BLaER1 (cell line): ENCODE measurements at regions not wholly inside any gene's neighbourhood (a gene's known extent, or its start where the extent isn't known, plus 50 kb on each side); places are given as distances from the start of the nearest gene placed in this dataset.

Experiments used
- H3K27ac ChIP-seq: shearing (Covaris generic); formaldehyde crosslinking; 2 replicates; pipeline ENCODE4 v1.8.1; 2022
- H3K27me3 ChIP-seq: shearing (Covaris generic); formaldehyde crosslinking; 2 replicates; pipeline ENCODE4 v1.8.1; 2022
- H3K36me3 ChIP-seq: shearing (Covaris generic); formaldehyde crosslinking; 2 replicates; pipeline ENCODE4 v1.8.1; 2022
- H3K4me1 ChIP-seq: shearing (Covaris generic); formaldehyde crosslinking; 2 replicates; pipeline ENCODE4 v1.8.1; 2022
- H3K4me2 ChIP-seq: shearing (Covaris generic); formaldehyde crosslinking; 2 replicates; pipeline ENCODE4 v1.8.1; 2022
- H3K4me3 ChIP-seq: shearing (Covaris generic); formaldehyde crosslinking; 2 replicates; pipeline ENCODE4 v1.8.1; 2022
- H3K9ac ChIP-seq: shearing (Covaris generic); formaldehyde crosslinking; 2 replicates; pipeline ENCODE4 v1.8.1; 2022
- H3K9me3 ChIP-seq: shearing (Covaris generic); formaldehyde crosslinking; 2 replicates; pipeline ENCODE4 v1.8.1; 2022
- H4K20me1 ChIP-seq: shearing (Covaris generic); formaldehyde crosslinking; 2 replicates; pipeline ENCODE4 v1.8.1; 2022
- Cebpa-rat ChIP-seq: shearing (Covaris generic); IDR thresholded peaks from 2 replicates; pipeline ENCODE4 v1.8.1; 2022

DNA sequence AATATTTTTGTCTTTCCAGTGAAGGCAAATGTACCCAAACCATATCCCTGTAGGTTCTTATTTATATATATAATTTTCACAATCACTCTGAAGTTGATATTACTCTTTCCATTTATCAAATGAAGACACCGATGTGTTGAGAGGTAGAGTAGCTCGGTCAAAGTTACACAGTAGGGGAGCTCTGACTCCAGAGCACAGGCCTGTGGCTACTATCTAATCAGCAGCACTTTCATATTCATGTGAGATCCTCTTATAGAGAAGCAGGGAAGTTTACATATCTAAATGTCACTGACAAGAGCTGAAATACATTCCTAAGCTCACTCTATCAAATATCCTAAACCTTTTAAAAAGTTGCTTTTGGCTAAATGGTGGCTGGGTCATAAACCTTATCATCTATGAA, 241.1 kb upstream of the B3GALT2 start:
- no peak overlapping the region for H3K9ac ChIP-seq
- no peak overlapping the region for H3K27ac ChIP-seq
- H4K20me1 ChIP-seq, result no peaks in the 10 kb centered on the region
- H3K36me3 ChIP-seq, result no peaks in the 10 kb centered on the region
- H3K4me3 ChIP-seq, result no peak overlapping the region
- no peaks in the 10 kb centered on the region for H3K27me3 ChIP-seq
- H3K4me1 ChIP-seq, result no peaks in the 10 kb centered on the region
- TF ChIP-seq Cebpa-rat, result no peak
- no peak overlapping the region for H3K4me2 ChIP-seq
- H3K9me3 ChIP-seq, result peaks cover 9% of the 10 kb centered on the region

DNA sequence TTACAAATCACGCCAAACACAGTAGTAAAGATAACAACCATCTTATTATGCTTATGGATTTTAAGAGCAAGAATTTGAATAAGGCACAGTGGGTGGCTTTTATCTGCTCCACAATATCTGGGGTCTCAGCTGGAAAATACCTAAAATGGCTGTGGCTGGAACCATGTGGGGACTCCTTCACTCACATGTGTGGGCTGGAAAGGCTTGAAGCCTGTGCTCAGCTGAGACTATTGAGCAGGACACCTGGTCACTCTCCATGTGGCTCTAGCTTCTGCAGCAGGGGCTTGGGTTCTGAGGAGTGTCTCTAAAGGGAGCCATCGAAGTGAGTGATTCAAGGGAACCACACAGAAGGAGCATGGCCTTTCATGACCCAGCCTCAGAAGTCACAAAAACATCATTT, 239.6 kb upstream of the B3GALT2 start:
- H3K27ac ChIP-seq, result no peak overlapping the region
- no peak for TF ChIP-seq Cebpa-rat
- no peaks in the 10 kb centered on the region for H4K20me1 ChIP-seq
- H3K36me3 ChIP-seq, result no peaks in the 10 kb centered on the region
- H3K4me3 ChIP-seq, result no peak overlapping the region
- H3K4me2 ChIP-seq, result no peak overlapping the region
- H3K4me1 ChIP-seq, result no peaks in the 10 kb centered on the region
- H3K9ac ChIP-seq, result no peak overlapping the region
- no peaks in the 10 kb centered on the region for H3K9me3 ChIP-seq
- no peaks in the 10 kb centered on the region for H3K27me3 ChIP-seq

GRCh38 chr1:193421487-193421886, 235.1 kb upstream of the B3GALT2 start:
- H3K27ac ChIP-seq, result no peak overlapping the region
- no peak overlapping the region for H3K9ac ChIP-seq
- H3K4me3 ChIP-seq, result no peak overlapping the region
- 0 out of 2 replicates have a peak, but pooled peaks cover 8% of the 10 kb centered on the region for H3K4me1 ChIP-seq
- no peaks in the 10 kb centered on the region for H4K20me1 ChIP-seq
- no peaks in the 10 kb centered on the region for H3K27me3 ChIP-seq
- no peak for TF ChIP-seq Cebpa-rat
- H3K36me3 ChIP-seq, result no peaks in the 10 kb centered on the region
- no peak overlapping the region for H3K4me2 ChIP-seq
- no peaks in the 10 kb centered on the region for H3K9me3 ChIP-seq

- H3K27ac ChIP-seq, result no peak overlapping the region
- H3K36me3 ChIP-seq, result no peaks in the 10 kb centered on the region
- no peak overlapping the region for H3K9ac ChIP-seq
- no peak overlapping the region for H3K4me2 ChIP-seq
- H4K20me1 ChIP-seq, result no peaks in the 10 kb centered on the region
- no peaks in the 10 kb centered on the region for H3K27me3 ChIP-seq
- H3K4me1 ChIP-seq, result peaks cover 14% of the 10 kb centered on the region; the same call in 1 of the 2 replicates
- no peak for TF ChIP-seq Cebpa-rat
- no peak overlapping the region for H3K4me3 ChIP-seq
- H3K9me3 ChIP-seq, result no peaks in the 10 kb centered on the region
Measured at GRCh38 chr1:193419295-193419694, 232.9 kb upstream of the B3GALT2 start.

- no peaks in the 10 kb centered on the region for H3K9me3 ChIP-seq
- H3K4me2 ChIP-seq, result peak overlapping the region; percentile 45
- no peak overlapping the region for H3K4me3 ChIP-seq
- no peaks in the 10 kb centered on the region for H3K36me3 ChIP-seq
- no peak for TF ChIP-seq Cebpa-rat
- no peaks in the 10 kb centered on the region for H3K27me3 ChIP-seq
- peaks cover 14% of the 10 kb centered on the region; the same call in 1 of the 2 replicates for H3K4me1 ChIP-seq
- no peaks in the 10 kb centered on the region for H4K20me1 ChIP-seq
- H3K27ac ChIP-seq, result no peak overlapping the region
- H3K9ac ChIP-seq, result no peak overlapping the region
Measured at GRCh38 chr1:193418745-193419058, 232.3 kb upstream of the B3GALT2 start.

DNA sequence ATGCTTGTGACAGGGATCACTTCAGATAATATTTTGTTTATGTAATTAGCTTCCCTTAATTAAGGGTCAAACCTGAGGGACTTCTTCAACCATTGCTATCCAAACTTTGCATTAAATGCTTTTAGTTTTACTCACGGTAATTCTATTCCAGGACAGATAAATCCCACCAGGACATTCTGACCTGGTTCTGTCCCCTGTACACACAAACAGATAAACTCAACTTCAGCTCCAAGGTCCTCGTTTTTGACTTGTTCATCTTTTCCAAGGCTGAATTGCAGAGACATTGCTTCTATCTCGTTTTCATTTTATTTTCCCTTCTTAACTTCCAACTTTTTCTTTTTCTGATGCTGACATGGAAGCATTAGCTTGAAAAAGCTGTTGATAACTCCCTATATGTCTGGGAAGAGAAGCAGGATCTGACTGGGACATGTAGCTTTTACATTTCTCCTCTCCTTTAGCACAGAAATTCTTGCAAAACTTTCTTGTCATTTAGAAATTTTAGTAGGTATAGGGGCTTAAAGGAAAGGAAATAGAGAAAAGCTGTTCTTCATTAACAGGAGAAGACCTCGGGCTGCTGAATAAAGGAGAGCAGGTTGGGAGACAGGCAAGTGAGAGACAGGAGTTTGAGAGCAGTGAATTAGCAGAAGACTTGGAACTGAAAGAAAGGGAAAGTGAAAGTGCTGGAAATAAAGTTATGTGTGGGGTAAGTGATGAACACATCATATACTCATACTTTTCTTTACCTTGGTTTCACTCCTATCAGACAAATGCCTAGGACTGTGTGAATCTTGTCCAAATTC, 231.7 kb upstream of the B3GALT2 start:
- H3K4me2 ChIP-seq, result peak overlapping the region; percentile 45
- no peak overlapping the region for H3K4me3 ChIP-seq
- TF ChIP-seq Cebpa-rat, result no peak

GRCh38 chr1:193417403-193417802, 231.0 kb upstream of the B3GALT2 start:
- no peak for TF ChIP-seq Cebpa-rat
- H3K9ac ChIP-seq, result no peak overlapping the region
- H3K4me1 ChIP-seq, result peaks cover 14% of the 10 kb centered on the region; the same call in 1 of the 2 replicates
- H3K36me3 ChIP-seq, result no peaks in the 10 kb centered on the region
- H3K4me3 ChIP-seq, result no peak overlapping the region
- H4K20me1 ChIP-seq, result no peaks in the 10 kb centered on the region
- no peak overlapping the region for H3K4me2 ChIP-seq
- H3K27ac ChIP-seq, result no peak overlapping the region
- H3K27me3 ChIP-seq, result no peaks in the 10 kb centered on the region
- H3K9me3 ChIP-seq, result no peaks in the 10 kb centered on the region

More for the DNA sequence above, 231.7 kb upstream of the B3GALT2 start:
- H3K36me3 ChIP-seq, result no peaks in the 10 kb centered on the region
- H3K27ac ChIP-seq, result no peak overlapping the region; the same call in 1 of the 2 replicates
- H4K20me1 ChIP-seq, result no peaks in the 10 kb centered on the region
- H3K27me3 ChIP-seq, result no peaks in the 10 kb centered on the region
- H3K9ac ChIP-seq, result no peak overlapping the region
- peaks cover 14% of the 10 kb centered on the region; the same call in 1 of the 2 replicates for H3K4me1 ChIP-seq
- H3K9me3 ChIP-seq, result no peaks in the 10 kb centered on the region

- no peak for TF ChIP-seq Cebpa-rat
- H3K27me3 ChIP-seq, result no peaks in the 10 kb centered on the region
- H3K4me2 ChIP-seq, result no peak overlapping the region
- H3K9me3 ChIP-seq, result no peaks in the 10 kb centered on the region
- no peak overlapping the region for H3K27ac ChIP-seq
- no peaks in the 10 kb centered on the region for H4K20me1 ChIP-seq
- H3K36me3 ChIP-seq, result no peaks in the 10 kb centered on the region
- H3K9ac ChIP-seq, result no peak overlapping the region
- no peak overlapping the region for H3K4me3 ChIP-seq
- H3K4me1 ChIP-seq, result peaks cover 21% of the 10 kb centered on the region
Measured at GRCh38 chr1:193416226-193417024, 230.0 kb upstream of the B3GALT2 start.

DNA sequence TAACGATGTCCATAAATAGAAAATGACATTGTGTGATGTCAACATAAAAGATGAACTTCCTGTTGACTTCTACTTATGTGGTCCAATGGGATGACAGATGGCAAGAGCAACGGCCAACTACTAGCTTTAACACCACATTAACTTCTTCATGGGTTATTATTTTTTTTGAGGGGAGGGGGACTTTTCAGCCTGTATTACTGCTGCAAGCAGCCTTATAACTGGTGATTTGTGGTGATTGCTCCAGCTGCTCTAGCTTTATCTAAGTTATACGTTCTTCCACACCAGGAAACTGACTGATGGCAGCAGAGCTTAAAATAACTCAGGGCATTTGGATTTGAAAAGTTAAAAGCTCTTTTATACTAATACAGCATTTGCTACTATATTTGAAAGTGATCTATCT, 228.8 kb upstream of the B3GALT2 start:
- H3K4me1 ChIP-seq, result peaks cover 22% of the 10 kb centered on the region
- no peaks in the 10 kb centered on the region for H3K9me3 ChIP-seq
- H3K36me3 ChIP-seq, result no peaks in the 10 kb centered on the region
- H3K27me3 ChIP-seq, result no peaks in the 10 kb centered on the region
- no peaks in the 10 kb centered on the region for H4K20me1 ChIP-seq
- H3K4me3 ChIP-seq, result no peak overlapping the region
- H3K27ac ChIP-seq, result no peak overlapping the region
- H3K4me2 ChIP-seq, result peak overlapping the region; percentile 20; the same call in 1 of the 2 replicates
- no peak for TF ChIP-seq Cebpa-rat
- no peak overlapping the region for H3K9ac ChIP-seq

GRCh38 chr1:193413376-193413775, 227.0 kb upstream of the B3GALT2 start:
- no peaks in the 10 kb centered on the region for H3K27me3 ChIP-seq
- no peak overlapping the region for H3K4me3 ChIP-seq
- H3K4me1 ChIP-seq, result peaks cover 18% of the 10 kb centered on the region
- no peak overlapping the region for H3K4me2 ChIP-seq
- no peaks in the 10 kb centered on the region for H3K36me3 ChIP-seq
- H3K9me3 ChIP-seq, result no peaks in the 10 kb centered on the region
- no peak for TF ChIP-seq Cebpa-rat
- H3K27ac ChIP-seq, result no peak overlapping the region
- H3K9ac ChIP-seq, result no peak overlapping the region
- no peaks in the 10 kb centered on the region for H4K20me1 ChIP-seq
